ENCODE measurements at regions not wholly inside any gene's neighbourhood (a gene's known extent, or its start where the extent isn't known, plus 50 kb on each side); places are given as distances from the start of the nearest gene placed in this dataset.

- no peak for TF ChIP-seq CTCF (IDR thresholded peaks at IDR 0.05)
- no peak for TF ChIP-seq POLR2A (IDR thresholded peaks at IDR 0.05)
- TF ChIP-seq EP300 (IDR thresholded peaks at IDR 0.05): peak in 1 of 2 donors; percentile 54
Measured at GRCh38 chr5:152188251-152188650, 216.8 kb downstream of the NMUR2 start.

Measured in tibial nerve (tissue), 4 donors.